ENCODE measurements at regions not wholly inside any gene's neighbourhood (a gene's known extent, or its start where the extent isn't known, plus 50 kb on each side); places are given as distances from the start of the nearest gene placed in this dataset.

DNA sequence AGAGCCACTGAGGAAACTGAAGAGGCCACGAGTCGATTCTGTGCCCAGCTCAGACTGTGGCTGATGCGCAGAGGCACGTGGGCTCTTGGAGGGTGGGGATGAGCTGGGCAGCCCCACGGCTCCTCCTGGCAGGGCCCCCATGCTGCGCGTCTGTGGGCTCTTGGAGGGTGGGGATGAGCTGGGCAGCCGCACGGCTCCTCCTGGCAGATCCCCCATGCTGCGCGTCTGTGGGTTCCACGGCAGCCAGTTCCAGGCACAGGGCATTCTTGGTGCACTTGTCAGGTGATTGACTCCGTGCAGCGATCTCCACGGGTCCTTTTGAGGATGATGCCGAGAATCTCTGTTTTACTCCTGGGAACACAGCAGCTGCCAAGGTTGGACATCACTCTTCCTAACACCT is 138.1 kb upstream of the ZNF236 start:
- DNase-seq (ENCODE audit: low spot score) = no peak

DNA sequence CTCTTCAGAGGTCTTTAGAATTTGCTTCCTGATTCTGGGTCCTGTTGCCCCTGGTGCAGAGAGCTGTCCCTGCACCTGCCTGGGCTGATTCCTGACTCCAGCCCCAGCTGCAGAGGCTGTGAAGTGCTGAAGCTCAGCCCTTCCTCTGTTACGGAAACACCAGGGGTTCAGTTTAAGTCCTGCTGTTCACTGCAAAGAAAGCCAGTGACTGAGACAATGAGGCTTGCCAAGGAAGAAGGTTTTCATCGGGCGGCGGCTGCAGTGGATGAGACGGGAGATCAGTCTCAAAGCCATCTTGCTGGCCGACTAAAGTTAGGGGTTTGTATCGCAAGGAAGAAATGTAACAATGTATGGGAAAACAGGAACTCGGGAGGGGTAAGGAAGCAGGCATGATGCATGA is 142.4 kb upstream of the ZNF236 start:
- no peak for DNase-seq (ENCODE audit: low spot score)

DNA sequence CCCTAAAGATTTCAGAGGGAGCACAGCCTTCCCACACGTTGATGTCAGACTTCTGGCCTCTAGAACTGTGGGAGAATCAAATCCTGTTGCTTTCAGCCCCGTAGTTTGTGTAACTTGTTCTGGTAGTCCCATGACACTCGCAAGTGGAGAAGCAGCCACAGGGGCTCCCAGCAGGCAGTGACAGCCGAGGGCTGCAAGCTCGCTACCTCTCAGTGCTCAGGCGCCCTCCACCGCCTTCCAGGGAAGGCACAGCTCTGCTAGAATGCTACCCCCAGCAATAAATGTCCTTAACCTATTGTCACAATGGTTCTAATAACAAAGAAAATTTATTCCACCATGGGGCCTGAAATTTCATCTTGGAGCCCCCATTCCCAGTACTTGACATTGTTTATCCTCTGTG is 143.1 kb upstream of the ZNF236 start:
- no peak for DNase-seq (ENCODE audit: low spot score)

DNA sequence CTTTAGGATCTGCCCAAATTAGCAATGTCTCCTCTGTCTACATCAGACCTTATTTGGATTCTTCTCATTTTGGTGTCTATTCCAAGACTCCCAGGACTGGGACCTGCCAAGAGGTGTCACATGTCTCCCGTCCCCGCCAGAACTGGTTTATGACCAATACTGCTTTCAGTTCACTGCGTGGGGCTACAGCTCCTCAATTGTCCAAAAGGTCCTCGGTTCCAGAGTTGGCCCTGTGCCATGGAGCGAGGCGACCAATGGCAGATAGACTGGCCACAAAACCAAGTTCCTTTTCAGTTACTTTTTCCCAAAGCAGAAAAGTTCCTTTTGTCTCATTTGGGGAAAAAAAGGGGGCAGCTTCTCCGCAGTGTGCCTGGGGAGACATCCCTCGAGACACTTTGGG is 144.1 kb upstream of the ZNF236 start:
- no peak for DNase-seq (ENCODE audit: low spot score)

DNA sequence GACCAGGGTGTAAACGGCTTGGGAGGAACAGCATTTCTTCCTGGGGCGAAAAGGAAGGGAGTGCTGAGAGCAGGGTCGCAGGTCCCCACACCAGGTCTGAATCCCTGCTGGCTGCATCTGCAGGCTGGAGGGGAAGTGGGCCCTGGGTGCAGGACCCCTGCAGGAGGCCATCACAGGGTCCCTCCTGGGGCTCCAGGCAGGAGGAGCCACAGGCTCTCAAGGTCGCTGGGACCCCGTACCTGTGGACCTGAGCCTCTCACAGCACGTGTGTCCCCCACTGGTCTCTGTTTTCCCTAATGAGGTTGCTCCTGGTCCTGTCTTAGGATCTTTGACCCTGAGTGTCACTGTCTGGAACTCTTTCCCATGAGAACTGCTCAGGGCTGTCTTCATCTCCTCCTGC is 147.8 kb upstream of the ZNF236 start:
- no peak for DNase-seq (ENCODE audit: low spot score)

DNA sequence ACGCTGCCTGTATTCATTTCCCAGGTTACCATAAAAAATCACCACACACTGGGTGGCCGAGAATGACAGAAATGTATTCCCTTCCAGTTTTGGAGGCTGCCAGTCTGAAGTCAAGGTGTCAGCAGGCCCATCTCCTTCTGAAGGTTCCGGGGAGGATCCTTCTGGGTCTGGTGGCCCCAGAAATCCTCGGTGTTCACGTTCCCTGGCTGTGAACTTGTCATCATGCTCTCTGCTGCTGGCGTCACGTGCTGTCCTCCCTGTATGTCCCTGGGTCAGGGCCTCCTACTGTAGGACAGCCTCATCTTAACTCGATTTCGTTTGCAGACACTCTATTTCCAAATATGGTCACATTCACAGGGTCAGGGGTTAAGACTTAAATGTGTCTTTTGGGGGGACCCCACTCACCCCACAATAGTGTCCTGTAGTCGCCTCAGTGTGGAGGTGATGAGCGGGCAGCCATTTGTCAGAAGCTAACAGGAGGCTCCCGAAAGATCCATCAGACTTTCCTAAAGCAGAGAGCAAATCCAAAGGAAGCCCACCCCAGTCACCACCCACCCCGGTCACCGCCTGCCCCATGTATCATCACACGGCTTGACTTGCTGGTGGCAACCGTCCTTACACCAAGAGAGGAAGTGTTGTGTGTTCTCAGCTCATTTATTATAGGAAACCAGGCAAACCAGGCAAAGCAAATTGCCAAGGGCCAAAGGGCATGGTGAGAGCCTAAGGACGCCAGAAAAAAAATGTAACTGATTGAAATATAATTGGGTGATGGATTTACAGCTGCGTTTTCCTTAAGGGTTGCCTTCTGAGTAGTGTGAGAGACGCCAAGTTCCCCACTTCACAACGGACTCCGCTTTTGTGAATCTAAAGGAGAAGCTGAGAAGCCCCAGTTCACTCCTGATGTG is 148.8 kb upstream of the ZNF236 start:
- no peak for DNase-seq (ENCODE audit: low spot score)

DNA sequence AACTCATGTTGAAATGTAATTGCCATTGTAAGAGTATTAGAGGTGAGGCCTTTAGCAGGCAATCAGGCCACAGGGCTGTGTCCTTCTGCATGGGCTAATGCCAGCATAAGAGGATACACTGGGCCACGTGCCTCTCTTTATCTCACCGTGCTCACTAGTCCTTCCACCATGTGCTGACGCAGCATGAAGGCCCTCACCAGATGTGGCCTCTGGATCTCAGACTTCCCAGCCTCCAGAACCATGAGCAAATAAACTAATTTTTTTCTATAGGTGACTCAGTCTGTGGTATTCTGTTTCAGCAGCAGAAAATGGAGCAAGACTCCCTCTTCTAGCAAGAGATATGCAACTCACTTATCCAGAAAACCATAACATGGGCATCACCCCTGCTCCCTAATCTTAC is 149.7 kb upstream of the ZNF236 start:
- DNase-seq (ENCODE audit: low spot score) = no peak

DNA sequence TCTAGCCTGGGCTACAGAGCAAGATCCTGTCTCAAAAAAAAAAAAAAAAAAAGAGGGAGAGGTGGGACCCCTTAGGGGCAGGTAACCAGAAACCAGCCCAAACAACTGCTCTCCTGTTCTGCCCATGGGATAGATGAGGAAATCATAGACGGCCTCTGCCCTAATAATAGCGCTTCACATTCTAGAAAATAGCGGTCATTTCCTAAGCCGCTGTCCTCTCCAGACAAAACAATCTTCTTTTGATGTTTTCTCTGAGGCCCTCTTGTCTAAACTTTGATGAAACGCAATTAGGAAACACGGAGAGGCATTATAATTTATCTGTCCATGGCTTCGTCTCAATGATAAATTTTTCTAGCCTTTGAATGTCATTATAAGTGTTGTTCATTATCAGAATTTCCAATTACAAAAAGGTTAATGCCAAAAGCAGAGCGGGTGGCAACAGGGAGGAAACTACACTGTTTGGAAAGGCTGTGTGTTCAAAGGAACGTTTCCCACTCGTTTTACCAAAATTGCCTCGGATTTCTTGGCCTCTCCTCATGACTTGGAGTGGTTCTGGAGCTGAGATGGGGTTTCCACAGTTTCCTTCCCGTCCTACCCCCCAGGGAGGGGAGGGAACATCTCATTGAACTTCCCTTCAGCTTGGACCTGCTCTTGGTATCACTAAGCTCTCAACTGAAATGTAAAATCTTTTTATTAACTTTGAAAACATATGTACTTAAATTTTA is 151.6 kb upstream of the ZNF236 start:
- no peak for DNase-seq (ENCODE audit: low spot score)

DNA sequence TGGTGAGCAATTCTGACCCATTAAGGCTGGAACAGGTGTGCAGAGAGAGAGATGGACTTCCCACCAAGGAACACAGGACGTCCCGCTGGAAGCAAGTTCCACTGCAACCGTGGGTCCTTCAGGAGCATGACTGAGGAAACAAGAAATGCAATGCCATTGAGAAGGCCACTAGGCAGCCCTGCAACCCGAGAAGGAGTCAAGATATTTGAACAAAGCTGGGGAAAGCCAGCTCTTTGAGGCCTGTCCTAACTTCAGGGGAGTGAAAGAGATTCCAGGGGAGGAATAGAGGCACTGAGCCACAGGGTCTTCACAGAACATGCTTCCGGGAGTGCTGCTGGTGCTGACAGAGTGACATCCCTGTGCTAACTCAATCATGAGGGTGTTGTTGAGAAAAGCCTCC is 153.8 kb upstream of the ZNF236 start:
- no peak for DNase-seq (ENCODE audit: low spot score)

DNA sequence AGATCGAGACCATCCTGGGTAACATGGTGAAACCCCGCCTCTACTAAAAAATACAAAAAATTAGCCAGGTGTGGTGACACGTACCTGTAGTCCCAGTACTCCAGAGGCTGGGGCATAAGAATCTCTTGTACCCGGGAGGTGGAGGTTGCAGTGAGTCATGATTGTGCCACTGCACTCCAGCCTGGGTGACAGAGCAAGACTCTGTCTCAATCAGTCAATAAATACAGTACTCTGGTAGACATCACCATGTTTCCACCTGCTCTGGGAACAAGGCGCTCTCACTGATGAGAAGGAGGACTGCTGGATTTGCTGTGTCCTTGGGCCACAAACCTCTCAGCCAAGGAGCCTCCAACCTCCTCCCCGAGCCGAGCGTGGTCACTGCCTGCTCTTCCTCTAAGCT is 154.2 kb upstream of the ZNF236 start:
- DNase-seq (ENCODE audit: low spot score) = no peak

DNA sequence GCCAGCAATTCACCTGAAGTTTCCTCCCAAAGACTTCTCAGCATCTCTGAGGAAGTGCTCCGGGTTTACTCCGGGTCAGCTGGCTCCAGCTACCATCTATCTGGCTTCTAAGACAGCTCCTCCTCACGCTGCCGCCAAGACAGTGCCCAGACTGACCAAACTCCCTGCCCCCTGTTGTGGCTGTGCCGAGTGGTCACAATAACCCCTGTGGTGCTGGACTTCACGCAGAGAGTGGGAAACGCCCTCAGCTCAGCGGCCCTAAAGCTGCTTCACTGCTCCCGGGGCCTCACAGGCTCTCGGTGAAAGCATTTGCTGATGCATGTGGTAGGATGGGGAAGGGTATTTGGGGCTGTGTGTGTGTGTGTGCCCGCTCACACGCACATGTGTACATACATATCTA is 154.8 kb upstream of the ZNF236 start:
- DNase-seq (ENCODE audit: low spot score) = no peak

DNA sequence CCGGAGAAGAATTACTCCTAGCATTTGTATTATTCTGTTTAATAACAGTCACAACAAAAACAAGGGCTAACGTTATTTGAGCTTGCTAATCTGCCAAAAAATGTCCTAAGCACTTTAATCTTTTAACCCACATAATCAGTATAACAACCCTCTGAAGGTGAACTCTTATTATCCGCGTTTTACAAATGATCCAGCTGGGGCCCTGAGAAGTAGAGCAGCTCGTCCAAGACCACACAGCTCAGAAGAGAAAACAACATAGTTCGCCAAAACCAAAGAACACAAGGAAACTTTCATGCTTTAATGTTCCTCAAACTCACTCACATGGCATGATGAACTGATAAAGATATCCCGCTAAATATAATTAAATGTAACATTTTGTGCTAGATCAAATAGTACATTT is 159.7 kb upstream of the ZNF236 start:
- DNase-seq (ENCODE audit: low spot score) = no peak

DNA sequence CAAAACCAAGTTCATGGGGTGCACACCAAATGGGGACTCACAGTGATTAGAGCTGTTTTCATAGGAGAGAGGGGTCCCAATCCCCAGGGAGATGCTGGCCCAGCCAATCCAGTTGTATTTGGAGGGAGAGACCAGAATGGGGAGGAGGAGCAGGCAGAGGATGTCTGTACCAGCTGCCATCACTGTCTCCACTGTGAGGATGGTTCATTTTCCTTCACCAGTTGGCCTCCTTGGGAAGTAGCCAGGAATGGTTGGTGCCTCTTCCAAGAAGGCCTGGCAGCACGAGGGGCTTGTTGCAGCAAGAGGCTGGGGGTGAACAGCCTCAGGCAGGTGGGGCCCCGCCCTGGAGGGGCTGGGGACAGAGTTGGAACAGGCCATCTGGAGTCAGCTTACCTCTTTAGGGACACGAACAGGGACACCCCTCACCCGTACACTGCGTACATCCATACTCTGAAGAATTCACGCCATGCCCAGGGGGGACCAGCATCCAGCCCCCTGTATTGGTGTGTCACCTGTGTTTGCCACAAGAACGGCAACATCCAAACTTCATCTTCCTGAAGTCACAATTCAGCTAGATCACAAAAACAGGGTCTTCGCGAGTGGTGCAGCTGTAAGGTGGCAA is 161.7 kb upstream of the ZNF236 start:
- no peak for DNase-seq (ENCODE audit: low spot score)

DNA sequence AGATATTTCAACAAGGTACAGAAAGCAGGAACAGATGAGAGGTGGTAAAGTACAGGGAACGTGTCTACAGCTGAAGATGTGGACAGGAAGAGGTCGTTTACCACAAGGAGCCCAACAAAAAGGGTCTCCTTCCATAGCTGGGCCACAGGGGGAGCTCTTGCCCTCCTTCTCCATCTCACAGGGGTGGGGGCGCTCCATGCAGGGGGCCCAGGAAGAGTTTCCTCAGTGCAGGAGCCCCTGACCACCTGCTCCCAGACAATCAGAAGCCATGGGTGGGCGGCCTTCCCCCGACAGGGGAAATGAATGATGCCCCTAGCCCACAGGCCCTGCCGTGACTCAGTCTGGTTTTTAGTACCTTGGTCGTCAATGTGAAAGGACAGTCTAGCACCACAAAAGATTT is 163.6 kb upstream of the ZNF516 start:
- DNase-seq (ENCODE audit: low spot score) = no peak

DNA sequence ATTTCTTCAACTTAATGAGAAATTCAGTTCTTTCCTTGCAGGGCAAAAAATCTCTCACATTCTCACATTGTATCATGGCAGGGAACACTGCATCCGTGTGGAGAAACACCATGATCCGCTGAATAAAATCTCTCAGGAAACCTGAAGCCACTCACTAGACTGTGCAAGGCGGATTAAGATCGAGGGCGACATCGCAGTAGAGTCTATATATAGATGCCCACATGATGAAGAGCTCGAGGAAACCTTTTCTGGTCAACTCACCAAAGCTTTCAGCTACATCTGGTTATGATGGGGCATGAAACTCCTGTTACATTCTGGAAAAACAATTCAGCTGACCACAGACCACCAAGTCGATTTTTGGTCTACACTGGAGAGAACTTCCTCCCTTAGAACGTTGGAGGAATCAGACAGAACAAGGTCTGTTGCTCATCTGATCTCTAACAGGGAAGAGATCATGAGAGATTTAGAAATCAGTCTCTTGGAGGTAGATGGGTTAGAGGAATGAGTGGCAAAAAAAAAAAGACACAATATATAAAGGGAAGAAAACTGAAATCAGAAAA is 162.9 kb upstream of the ZNF516 start:
- no peak for DNase-seq (ENCODE audit: low spot score)

DNA sequence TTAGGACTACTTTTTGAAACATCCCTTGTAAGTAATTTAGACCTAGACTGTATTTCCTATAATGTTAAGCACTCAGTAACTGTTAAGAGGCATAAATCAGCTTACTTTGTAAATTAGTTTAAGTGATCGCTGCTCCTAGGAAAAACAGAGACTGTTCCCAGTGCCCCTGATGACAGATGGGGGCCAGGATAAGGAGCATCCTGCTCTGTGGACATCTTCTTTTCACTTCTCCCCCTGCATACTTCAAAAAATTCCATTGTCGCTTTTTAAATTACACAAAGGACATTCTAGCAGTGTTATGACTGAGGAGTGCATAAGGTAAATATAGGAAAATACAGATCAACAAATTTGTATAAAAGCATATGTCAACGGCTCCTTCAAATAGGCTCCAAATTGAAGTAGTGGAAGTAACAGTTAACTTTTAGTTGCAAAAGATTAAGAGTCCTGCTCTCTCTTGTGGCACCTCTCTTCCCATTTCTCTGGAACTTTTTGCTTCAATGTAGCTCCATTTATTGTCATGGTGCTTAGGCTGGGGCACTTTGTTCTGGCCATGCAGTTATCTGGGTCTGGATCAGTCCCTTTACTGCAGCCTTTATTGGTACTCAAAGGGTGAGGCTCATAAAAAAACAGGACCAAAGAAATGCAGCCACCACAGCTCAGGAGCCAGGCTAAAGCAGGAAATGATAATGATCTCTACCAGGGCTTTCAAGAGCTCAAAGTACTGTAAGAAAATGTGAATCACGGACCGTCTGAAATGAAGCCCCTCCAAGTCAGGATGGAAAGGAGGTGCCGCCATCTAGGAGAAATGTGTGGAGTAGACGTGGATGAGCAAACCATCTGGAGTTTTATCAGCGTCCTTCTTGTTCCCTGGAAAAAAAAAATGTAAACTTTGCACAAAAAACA is 162.1 kb upstream of the ZNF516 start:
- DNase-seq (ENCODE audit: low spot score) = no peak

DNA sequence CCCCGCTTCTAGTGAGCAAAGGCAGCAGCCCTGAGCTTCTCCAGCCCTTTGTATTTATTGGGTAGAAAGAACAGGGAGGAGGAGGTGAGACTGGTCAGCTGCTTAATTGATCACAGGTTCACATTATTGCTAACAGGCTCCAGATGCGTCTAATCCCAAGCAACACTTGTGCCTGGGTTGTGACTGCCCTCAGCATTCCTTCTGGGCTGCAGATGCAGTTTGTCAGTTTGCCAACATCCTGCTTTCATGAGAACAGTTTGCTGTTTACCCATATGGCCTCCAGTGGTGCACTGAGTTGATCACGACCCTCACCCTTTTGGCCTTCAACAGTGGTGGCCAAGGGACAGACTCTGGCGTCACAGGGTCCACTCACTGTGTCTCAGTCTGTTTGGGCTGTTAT is 159.5 kb upstream of the ZNF516 start:
- no peak for DNase-seq (ENCODE audit: low spot score)

DNA sequence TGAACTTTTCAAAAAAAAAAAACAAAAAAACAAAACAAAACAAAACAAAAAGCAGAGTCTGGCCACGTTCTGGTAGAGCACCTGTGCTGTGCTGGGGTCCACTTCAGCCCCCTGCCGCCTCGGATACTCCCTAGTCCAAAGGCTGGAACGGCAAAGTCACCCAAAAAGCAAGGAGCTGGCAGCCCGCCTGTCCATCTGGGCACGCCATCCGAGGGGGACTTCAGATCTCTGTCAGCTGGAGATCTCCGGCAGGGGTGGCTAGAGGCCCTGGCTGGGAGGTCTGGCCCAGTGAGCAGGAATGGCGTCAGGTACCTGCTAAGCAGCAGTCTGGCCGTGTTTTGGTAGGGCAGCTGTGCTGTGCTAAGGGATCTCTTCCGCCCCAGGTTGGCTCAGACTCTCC is 152.3 kb upstream of the ZNF516 start:
- no peak for DNase-seq (ENCODE audit: low spot score)

DNA sequence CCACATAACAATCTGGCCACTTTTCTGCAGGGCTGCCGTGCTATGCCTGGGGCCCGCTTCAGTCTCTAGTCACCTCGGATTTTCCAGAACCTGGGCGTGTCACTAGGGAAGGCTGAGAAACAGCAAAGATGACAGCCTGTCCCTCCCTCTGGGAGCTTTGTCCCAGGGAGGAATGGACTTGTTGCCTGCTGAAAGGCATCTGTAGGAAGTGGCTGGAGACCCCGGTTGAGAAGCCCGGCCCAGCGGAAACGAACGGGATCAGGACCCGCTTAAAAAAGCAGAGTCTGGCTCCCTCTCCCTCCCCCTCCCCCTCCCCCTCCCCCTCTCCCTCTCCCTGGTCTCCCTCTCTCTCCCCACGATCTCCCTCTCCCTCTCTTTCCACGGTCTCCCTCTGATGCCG is 149.5 kb upstream of the ZNF516 start:
- DNase-seq (ENCODE audit: low spot score) = no peak

DNA sequence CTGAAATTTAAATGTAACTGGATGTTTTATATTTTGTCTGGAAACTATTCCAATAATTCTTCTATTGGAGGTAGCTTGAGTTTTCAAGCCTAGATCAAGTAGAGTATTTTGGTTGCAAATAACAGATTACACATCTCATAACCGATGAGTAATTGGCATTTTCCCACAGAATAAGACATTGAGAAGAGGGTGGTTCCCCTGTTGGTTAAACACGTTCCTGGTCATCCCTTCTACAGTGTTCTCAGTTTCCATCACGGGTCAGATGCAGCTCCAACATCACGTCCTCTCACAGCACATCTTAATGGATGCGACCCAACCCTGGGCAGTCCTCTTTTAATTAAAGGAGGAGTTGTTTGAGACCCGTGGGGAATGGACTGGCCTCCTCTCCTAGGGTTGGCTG is 149.0 kb upstream of the ZNF516 start:
- no peak for DNase-seq (ENCODE audit: low spot score)

DNA sequence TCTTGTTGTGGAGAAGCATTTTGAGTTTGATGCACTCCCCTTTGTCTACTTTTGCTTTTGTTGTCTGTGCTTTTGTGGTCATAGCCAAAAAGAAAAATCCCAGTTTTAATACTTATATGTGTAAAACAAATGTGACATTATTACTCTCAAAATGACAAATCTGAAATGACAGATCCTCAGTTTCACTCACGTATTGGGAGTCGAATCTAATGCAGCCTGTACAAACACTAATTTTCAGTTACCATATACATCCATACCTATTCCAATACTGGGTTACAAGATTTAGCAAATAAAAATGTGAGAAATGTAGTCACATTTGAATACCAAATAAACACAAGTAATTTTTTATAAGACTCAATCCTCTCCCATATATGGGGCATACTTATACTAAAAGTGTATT is 148.2 kb upstream of the ZNF516 start:
- DNase-seq (ENCODE audit: low spot score) = no peak

DNA sequence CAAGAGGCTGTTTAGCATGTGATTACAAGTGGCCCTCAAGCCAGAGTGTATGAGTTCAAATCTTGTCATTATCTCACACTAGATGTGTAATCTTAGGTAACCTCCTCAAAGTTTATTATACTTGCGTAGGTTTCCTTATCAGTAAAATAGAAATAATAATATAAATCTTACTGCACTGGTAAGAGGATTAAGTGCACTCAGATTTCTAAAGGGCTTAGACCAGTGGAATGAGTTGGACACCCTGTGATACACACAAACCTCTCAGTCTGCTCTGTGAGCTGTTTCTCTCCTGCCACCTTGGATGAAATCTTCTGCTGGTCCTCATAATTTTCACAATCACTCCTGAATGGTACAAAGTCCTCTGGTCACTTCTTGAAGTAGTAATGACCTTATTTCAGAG is 145.4 kb upstream of the ZNF516 start:
- DNase-seq (ENCODE audit: low spot score) = no peak
